B cell (primary cell): ENCODE measurements at regions not wholly inside any gene's neighbourhood (a gene's known extent, or its start where the extent isn't known, plus 50 kb on each side); places are given as distances from the start of the nearest gene placed in this dataset.

Source experiments
- EZH2 ChIP-seq: IDR thresholded peaks from 2 replicates; pipeline ENCODE4 v1.6.1; 2012; ENCODE audit warnings: borderline replicate concordance, low read depth, mild to moderate bottlenecking, moderate library complexity, low read length; ENCODE audit not compliant: insufficient read depth, poor library complexity, severe bottlenecking
- TF ChIP-seq, protein P1 (sequence below): fragments of 200-600 bp; IDR thresholded peaks from one replicate; pipeline ENCODE4 v1.8.0; 2022; ENCODE audit warnings: antibody characterized with exemption, mild to moderate bottlenecking

DNA sequence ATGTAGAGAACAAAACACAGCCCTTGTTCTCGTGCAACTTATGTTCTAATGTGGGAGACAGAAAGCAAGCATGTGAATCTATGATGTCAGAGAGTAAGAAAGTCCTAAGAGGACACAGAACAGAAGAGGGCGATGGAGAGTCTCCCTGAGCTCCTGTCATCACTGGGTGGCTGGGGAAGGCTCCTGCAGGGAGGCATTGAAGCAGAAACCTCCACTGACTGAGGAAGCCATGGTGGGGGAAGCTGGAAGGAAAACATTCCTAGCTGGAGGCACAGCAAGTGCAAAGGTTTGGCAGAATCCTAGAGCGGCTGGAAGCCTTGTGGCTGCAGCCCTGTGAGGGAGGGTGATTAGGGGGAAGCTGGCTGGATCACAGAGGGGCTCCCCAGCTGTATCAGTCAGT, 248.0 kb downstream of the CDH26 start:
- TF ChIP-seq, protein P1, sequence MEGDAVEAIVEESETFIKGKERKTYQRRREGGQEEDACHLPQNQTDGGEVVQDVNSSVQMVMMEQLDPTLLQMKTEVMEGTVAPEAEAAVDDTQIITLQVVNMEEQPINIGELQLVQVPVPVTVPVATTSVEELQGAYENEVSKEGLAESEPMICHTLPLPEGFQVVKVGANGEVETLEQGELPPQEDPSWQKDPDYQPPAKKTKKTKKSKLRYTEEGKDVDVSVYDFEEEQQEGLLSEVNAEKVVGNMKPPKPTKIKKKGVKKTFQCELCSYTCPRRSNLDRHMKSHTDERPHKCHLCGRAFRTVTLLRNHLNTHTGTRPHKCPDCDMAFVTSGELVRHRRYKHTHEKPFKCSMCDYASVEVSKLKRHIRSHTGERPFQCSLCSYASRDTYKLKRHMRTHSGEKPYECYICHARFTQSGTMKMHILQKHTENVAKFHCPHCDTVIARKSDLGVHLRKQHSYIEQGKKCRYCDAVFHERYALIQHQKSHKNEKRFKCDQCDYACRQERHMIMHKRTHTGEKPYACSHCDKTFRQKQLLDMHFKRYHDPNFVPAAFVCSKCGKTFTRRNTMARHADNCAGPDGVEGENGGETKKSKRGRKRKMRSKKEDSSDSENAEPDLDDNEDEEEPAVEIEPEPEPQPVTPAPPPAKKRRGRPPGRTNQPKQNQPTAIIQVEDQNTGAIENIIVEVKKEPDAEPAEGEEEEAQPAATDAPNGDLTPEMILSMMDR: no peak
- TF ChIP-seq EZH2: no peak
